GM18519 (cell line): ENCODE measurements at regions not wholly inside any gene's neighbourhood (a gene's known extent, or its start where the extent isn't known, plus 50 kb on each side); places are given as distances from the start of the nearest gene placed in this dataset.

Experiments used
- ATAC-seq: cut with Tn5 transposase; IDR thresholded peaks from one replicate; pipeline ENCODE4 v1.9.1; 2021; ENCODE audit warnings: mild to moderate bottlenecking, moderate library complexity; ENCODE audit not compliant: unreplicated experiment, low FRiP score

DNA sequence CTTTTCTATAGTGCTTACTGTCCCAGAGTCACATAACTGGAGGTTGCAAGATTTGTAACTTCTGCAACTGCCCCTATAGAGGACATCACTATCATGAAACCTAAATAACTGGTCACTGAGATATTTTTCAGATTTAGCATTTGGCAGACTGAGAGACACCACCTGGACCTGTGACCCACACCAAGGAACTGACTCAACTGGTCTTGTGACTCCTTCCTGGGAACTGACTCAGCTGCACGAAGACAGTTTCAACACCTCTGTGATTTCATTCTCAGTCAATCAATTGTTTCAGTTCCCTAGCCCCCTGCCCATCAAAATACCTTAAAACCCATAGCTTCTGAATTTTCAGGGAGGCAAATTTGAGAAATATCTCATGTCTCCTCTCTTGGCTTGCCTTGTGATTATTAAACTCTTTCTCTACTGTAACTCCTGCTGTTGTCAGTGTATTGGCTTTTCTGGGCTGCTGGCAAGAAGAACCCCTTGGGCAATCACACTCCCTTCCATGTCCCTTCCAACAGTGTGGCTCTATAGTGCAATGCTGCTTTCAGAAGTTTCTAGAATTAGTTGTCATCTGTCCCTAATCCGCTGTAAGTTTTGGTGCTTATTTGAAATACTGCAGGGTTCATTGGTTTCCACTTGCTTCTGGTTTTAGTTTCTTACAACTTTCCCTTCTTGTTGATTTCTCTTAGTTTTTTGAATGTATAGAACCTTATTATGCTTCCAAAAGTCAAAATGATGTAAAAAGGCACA lies 127.8 kb upstream of the ADCY1 start:
- peak; percentile 66 for ATAC-seq

DNA sequence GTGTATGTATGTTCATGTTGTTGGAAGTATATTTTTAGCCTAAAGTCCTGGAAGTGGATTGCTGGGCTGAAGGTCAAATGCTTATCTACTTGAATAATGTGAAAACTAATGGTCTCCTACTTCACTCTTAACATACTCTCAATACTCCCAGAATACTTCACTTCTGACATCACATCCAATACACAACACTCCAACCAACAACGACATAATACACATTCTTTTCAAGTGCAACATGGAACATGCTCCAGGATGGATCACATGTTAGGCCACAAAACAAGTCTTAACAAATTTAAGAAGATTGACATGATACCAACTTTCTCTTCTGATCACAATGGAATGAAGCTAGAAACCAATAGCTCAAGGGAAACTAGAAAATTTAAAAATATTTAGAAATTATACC lies 126.9 kb upstream of the ADCY1 start:
- no peak for ATAC-seq

DNA sequence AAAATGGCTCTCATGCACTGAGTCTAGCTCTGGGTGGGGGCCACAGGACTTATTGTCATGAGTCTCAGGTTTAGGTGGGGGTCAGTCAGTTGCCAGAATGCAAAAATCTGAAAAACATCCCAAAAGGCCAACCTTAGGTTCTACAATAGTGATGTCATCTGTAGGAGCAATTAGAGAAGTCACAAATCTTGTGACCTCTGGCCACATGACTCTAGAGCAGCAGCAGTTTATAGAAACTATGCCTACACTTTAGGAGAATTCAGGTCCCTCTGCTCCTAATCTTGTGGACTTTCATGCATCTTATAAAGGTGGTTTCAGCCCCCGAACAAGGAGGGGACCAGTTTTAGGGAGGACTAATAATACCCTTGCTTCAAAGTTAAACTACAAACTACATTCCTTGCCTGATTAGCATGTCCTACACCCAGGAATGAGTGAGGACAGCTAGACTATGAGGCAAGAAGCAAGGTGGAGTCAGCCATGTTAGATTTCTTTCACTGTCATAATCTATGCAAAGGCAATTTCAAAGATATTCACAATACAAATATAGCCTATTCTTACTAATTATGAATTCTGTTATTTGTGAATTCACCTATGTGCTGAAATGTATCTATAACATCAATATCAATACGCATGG lies 123.5 kb upstream of the ADCY1 start:
- ATAC-seq = no peak

DNA sequence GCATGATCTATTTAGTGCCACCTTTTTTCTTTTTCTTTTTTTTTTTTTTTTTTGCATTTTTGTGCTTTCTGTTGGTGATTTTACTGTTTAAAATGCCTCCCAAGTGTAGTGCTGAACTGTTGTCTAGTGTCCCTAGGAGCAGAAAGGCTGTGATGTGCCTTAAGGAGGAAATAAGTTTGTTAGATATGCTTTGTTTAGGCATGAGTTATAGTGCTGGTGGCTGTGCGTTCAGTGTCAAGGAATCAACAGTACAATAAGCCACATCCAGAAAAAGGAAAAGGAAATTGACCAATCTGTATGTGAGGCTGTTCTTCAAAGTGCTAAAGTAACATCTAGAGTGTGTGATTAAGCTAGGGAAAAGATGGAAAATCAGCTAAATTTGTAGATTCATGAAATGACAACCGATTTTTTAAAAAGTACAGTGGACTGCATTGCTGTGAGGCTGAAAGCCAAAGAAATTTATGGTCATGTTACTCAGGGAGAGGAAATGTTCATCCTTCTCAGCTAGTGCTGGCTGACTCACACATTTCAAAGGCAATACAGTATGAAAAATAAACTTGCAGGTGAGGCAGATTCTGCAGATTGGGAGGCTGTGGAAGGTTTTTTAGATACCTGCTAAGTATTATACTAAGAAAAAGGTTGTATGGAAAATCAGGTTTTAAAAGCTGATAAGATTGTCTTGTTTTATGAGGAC lies 122.7 kb upstream of the ADCY1 start:
- no peak for ATAC-seq

DNA sequence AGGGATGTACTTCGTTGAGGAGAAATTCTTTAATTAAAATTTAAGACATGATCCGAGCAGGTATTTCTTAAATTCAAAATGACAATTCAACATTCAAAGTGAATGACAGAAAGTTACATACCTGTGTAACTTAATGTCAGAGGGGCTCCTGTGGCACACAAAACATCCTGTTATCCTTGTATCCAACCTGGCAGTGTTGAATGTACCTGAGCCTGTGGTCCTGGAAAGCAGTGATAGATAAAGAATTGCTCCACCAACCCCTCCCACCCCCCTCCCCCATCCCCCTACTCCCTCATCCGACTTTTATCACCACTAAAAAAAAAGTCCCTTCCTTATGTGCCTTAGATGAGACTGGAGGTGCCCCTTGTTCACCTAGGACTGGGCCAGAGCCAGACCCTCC lies 119.4 kb upstream of the ADCY1 start:
- no peak for ATAC-seq

DNA sequence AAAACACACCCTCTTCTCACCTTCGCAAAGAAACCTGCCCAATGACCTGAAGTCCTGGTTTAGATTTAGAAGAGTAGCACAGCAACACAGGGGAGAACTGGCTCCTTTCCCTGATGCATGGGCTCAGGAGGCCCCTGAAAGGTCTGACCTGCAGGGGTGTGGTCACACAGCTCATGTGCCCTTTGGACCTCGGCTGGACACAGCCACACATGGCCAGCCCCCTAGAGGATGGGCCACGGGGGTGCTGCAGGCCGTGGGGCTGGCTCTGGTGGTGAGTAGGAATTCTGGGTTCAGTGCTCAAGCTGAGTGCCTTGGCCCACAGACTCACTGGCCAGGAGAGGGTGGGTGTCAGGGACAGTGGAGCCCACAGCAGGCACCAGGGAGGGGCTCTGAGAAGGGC lies 118.5 kb upstream of the ADCY1 start:
- no peak for ATAC-seq

DNA sequence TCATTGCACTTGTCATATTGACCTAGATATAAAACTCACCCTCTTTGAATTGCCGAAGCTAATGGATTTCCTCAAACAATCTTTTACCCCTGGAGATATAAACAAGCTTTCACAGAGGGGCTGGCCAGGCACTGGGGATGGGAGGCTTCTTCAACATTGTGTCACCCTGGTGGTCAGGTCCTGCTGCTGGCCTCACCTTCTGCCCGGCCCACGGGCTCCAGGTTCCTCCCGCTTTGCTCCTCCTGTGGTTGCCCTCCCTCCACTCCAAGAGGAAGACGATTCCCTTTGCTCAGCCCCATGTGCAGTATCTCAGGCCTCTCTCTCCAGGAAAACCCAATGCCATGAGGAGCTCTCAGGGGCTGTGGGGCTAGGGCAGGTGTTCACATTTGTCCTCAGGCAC lies 118.1 kb upstream of the ADCY1 start:
- ATAC-seq = no peak

DNA sequence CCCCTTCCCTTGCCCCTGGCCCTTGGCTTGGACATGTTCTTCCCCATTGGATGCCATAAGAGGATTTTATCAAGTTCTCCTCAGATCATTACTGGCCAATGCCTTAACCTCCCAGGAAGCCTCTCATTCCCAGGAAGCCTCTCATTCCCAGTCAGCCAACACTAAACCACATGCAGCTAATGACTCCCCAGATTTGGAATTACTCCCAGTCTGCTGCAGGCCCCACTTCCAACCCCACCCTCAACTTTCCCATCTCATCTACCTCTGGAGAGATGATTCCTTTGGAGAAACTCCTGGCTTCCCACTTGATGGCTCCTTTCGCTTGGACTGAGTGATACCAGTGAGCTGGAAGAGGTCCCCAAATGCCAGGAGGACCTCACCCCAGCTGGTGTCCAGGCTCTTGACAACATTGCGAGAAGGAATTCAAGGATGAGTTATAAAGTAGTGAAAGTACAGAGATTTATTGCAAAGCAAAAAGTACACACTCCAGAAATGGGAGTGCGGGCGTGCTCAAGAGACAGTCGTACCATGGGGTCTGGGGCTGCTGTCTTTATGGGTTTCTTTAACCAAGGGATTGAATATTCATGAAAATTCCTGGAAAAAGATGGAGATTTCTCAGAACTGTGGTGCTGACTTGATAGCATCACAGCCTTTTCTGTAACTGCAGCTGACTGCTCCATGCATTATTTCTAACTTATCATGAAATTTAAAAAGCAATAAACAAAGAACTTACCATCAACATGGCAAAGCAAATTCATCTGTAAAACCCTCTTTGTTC lies 117.2 kb upstream of the ADCY1 start:
- ATAC-seq = no peak

DNA sequence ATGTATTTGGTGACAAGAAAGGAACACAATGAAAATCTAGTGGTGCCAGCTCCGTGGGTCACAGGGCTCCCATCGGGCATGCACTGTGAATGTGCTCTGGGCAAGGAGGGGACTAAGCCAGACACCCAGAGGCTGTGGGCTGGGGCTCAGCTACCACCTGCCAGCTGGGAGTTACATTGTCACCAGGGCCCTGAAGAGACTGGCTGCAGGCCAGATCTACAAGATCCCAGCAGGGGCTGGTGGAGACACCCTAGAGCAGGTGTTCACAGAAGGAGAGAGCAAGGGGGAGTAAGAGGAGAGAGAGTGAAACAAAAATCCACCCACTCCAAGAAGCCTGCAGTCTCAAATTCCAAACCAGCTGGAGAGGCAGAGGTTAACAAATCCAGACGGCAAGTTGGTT lies 116.6 kb upstream of the ADCY1 start:
- no peak for ATAC-seq

DNA sequence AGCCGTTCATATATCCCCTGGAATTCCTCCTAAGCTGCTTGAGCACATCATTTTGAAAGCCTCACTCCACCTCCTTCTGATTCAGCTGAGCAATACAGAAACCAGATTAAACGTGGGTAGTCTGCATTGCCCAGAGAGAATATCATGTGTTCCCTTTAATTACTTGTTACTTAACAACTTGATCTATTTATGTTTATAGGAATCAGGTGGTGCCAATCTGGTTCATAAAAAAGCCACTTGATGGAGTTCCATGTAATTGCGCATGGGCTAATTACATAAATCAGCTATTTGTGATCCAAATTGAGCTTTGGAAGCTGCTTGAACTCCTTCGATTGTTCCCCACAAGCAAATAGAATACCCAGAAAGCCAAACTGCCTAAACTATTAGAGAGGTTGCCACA lies 114.7 kb upstream of the ADCY1 start:
- ATAC-seq = no peak

DNA sequence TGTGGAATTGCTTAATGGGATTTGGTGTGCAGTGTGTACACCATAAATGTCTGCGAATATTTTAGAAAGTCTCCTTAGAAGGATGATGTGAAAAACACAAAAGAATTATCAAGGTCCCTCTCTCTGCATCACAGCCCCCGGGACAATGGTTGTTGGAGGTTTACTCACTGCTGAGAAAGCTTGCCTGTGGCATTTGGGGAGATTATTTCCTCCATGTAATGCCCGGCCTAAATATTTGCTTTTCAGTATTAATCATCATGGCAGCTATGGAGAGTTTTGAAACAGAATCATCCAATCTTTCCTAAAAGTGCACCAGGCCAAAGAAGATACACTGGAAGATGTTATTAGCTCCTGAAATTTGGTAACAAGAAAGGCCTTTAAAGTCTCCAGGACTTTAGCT lies 113.8 kb upstream of the ADCY1 start:
- ATAC-seq = no peak

DNA sequence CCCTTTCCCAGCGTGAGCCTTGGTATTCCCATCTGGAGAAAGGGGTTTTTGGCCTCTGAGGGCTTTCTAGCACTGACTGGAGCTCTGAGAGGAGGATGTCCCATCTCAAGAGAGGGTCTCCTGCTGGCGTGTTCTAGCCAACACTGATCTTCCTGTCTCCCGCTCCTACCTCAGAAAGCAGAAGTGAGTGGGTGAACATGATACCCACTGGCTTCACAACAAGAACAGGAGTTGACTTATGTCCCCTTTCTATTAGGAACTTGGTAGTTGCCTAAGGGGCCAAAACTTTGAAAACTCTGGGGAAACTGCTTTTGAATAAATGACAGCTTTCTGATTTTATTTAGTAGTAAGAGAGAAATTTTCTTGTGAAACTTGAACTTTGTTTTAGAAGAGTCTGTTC lies 113.1 kb upstream of the ADCY1 start:
- no peak for ATAC-seq

DNA sequence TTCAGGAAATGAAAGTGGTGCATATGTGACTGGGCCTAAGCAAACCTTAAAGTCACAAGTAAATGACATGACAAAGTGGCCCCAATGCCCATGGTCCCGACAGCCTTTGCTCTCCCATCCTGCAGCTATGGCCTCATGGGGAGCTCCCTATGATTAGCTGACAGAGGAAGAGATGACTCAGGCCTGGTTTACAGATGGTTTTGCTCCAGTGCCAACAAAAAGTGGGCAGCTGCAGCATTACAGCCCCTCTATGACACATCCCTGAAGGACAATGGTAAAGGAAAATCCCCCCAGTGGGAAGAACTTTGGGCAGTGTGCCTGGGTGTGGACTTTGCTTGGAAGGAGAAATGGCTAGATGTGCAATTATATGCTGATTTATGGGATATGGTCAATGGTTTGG lies 105.1 kb upstream of the ADCY1 start:
- ATAC-seq = no peak

DNA sequence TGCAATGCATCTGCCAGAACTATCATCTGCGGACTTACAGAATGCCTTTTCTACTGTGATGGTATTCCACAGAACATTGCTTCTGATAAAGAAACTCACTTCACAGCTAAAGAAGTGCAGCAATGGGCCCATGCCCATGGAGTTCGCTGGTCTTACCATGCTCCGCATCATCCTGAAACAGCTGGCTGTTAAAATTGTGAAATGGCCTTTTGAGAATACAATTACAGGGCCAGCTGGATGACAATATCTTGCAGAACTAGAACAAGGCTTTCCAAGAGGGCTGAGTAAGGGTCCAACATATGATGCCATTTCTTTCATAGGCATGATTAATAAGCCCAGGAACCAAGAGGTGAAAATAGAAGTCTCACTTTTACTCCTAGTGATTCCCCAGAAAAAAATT lies 104.1 kb upstream of the ADCY1 start:
- ATAC-seq = no peak

DNA sequence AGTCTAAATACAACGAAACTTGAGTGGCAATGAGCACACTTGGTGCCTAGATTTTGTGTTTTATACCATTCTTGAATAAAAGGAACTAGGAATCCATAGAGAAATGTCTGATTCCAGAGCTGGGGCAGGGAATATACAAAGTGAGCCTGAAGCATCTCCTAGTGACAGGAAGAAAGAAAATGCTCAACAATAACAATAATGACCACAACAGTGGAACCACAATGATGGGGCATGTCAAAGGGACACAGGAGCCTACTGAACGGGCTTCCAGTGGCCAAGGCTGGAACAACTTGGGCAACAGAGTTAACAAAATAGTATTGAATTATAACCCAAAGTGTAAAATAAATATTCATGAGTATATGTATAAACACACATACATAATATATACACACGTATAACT lies 94.4 kb upstream of the ADCY1 start:
- ATAC-seq = no peak

DNA sequence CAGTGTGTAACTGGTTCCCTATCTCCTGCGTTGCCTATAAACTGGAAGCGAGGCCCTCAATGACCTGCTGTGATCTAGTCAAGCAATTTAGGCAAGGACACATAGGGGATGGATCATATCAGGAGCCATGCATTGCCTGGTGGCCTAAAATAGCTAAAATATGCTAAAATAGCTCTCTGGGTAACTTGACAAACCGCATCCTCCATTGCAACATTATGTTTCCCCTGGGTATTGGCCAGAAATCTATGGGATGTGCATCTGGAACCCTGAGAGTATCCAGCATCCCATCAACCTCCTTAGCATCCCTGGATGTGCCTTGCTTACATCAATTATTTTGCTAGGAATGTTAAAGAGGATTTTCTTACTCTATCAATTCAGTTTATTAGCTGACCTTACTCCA lies 91.7 kb upstream of the ADCY1 start:
- no peak for ATAC-seq

DNA sequence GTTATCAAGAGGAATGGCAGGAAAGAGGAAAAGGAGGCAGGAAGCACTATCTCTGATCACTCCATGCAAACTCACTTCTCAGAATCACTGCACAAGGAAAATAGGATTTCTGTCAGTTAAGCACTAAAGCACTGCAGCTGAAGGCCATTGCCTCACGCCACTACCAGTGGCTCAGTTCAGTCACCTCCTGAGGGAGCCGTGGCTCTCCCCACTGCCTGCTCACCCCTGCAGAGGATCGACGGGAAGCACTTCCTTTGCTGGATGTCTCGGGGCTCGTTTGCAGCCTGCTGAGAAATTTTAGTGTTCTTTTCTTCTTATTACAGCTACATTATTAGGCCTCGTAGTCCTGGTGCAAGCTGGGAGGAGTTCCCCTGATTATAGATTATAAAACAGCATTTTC lies 90.1 kb upstream of the ADCY1 start:
- no peak for ATAC-seq

DNA sequence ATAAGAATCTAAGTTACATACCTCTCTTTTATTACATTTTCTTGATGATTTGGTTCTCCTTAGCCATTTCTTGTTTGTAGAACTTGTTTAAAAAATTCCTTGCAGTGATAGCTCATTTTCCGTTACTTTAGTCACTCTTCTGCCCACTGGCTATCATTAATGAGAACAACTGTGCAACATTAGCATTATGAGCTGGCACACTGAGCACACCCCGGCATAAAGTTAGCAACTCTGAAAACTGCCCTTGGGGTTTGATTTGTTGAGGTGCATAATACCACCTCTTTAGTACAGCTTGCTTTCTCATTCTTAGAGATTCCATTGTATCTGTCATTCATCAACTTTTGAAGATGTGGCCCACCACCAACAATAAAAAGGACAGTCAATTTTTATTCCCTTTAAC lies 87.6 kb upstream of the ADCY1 start:
- no peak for ATAC-seq

DNA sequence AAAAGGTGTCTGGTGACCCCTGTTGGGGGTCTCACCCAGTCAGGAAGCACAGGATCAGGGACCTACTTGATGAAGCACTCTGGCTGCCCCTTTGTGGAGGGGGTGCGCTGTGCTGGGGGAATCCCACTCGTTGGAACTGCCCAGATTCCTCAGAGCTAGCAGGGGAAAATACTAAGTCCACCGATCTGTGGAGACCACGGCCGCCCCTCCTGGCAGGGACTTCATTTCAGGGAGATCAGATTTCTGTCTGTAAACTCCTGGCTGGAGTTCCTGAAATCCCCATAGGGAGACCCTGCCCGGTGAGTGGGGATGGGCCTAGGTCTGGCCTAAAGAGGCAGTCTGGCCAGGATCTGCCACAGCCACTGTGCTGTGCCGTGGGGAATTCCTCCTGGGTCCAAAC lies 79.3 kb upstream of the ADCY1 start:
- ATAC-seq = no peak

DNA sequence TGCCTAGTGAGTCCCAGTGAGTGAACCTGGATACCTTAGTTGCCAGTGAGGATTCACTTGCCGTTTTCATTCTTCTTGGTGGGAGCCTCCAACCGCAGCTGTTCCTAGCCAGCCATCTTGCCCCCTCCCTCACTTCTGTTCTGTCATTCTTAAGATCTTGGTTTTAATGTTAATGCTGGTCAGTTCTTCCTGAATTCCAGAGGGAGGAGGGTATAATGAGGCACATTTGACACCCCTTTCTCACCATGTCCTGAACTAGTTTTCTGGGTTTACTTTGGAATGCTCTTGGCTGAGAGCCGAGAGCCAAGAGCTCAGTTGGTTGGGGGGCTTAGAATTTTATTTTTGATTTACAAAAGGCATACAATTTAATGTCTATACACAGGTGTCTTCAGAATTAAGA lies 78.5 kb upstream of the ADCY1 start:
- no peak for ATAC-seq

DNA sequence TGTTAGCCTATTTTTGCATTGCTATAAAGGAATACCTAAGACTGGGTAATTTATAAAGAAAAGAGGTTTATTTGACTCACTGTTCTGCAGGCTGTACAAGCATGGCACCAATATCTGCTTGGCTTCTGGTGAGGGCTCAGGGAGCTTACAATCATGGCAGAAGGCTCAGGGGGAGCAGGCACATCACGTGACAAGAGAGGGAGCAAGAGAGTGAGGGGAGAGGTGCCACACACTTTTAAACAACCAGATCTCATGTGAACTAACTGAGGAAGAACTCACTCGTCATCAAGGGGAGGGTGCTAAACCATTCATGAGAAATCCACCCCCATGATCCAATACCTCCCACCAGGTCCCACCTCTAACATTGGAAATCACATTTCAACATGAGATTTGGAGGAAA lies 73.9 kb upstream of the ADCY1 start:
- no peak for ATAC-seq
